Activated CD8-positive, alpha-beta T cell treated with anti-CD3 and anti-CD28 coated beads, Interleukin-2, amount 10 ng/mL, durations not matched to agents 7 days and 5 days (primary cell): ENCODE measurements at regions not wholly inside any gene's neighbourhood (a gene's known extent, or its start where the extent isn't known, plus 50 kb on each side); places are given as distances from the start of the nearest gene placed in this dataset.

Source experiments
- ATAC-seq: fragments of 150-1000 bp; cut with Tn5 transposase; one replicate; pipeline ENCODE4 v1.10.0; 2021; ENCODE audit warnings: moderate library complexity
- CTCF ChIA-PET: fragments of 350-600 bp; sonication (Branson Sonifier 250); formaldehyde crosslinking; loops from one replicate; lab custom pipeline; 2021; ENCODE audit warnings: antibody characterized with exemption; lab: Charles Lee
- POLR2A ChIA-PET: fragments of 350-600 bp; sonication (Branson Sonifier 250); formaldehyde crosslinking; loops from one replicate; lab custom pipeline; 2021; ENCODE audit warnings: antibody characterized with exemption; lab: Charles Lee
- DNase-seq: peaks from one replicate; pipeline ENCODE4 v3.0.0-alpha.2; 2020
- H3K27ac Mint-ChIP-seq: one replicate; pipeline ENCODE4 v1.8.0; 2021; ENCODE audit warnings: mild to moderate bottlenecking, mixed read lengths
- H3K27me3 Mint-ChIP-seq: one replicate; pipeline ENCODE4 v1.8.0; 2021; ENCODE audit warnings: low read depth, mixed read lengths
- H3K36me3 Mint-ChIP-seq: one replicate; pipeline ENCODE4 v1.8.0; 2021; ENCODE audit warnings: low read depth, mixed read lengths
- H3K4me1 Mint-ChIP-seq: one replicate; pipeline ENCODE4 v1.8.0; 2021; ENCODE audit warnings: low read depth, mixed read lengths
- H3K4me3 Mint-ChIP-seq: one replicate; pipeline ENCODE4 v1.8.0; 2021; ENCODE audit warnings: mild to moderate bottlenecking, mixed read lengths
- H3K9me3 Mint-ChIP-seq: one replicate; pipeline ENCODE4 v1.8.0; 2022; ENCODE audit warnings: mixed read lengths; ENCODE audit not compliant: insufficient read depth

- DNase-seq = no peak
- CTCF ChIA-PET = no interaction called here
- H3K27ac Mint-ChIP-seq = no peak overlapping the region
- no peaks in the 10 kb centered on the region for H3K36me3 Mint-ChIP-seq
- ATAC-seq = no peak
- H3K9me3 Mint-ChIP-seq = peaks cover 25% of the 10 kb centered on the region
- H3K27me3 Mint-ChIP-seq = no peaks in the 10 kb centered on the region
- POLR2A ChIA-PET = no interaction called here
- no peaks in the 10 kb centered on the region for H3K4me1 Mint-ChIP-seq
- no peak overlapping the region for H3K4me3 Mint-ChIP-seq
These were observed 1702.5 kb upstream of the RAG2 start for GRCh38 chr11:38300570-38300969.

DNA sequence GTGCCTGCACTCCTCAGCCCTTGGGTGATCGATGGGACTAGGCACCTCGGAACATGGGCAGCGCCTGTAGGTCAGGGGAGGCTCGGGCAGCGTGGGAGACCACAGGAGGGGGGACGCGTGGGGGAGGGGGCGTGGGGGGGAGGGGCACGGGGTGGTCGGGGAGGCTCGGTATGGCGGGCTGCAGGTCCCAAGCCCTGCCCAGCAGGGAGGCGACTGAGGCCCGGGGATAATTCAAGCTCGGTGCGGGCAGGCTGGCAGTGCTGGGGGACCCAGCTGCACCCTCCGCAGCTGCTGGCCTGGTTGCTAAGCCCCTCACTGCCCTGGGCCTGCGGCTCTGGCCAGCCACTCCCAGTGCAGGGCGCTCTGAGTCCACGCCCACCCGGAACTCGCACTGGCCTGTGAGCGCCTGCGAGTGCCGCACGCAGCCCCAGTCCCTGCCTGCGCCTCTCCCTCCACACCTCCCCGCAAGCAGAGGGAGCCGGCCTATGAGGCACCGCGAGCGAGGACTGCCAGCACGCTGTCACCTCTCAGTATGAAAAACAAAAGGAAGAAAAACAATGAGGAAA lies 1698.3 kb upstream of the RAG2 start:
- Mint-ChIP-seq H3K36me3 (no peaks in the 10 kb centered on the region), H3K4me3 (no peak overlapping the region), H3K9me3 (peaks cover 19% of the 10 kb centered on the region), H3K4me1 (no peaks in the 10 kb centered on the region), H3K27ac (no peak overlapping the region), H3K27me3 (no peaks in the 10 kb centered on the region)
- ChIA-PET POLR2A (no interaction called here), CTCF (no interaction called here)
- DNase-seq (no peak), ATAC-seq (no peak)

GRCh38 chr11:38282718-38283117 lies 1684.7 kb upstream of the RAG2 start:
- CTCF ChIA-PET = no interaction called here
- Mint-ChIP-seq H3K9me3 (peaks cover 24% of the 10 kb centered on the region), H3K4me3 (no peak overlapping the region), H3K36me3 (no peaks in the 10 kb centered on the region), H3K27ac (no peak overlapping the region), H3K4me1 (no peaks in the 10 kb centered on the region), H3K27me3 (no peaks in the 10 kb centered on the region)
- no peak for ATAC-seq
- POLR2A ChIA-PET = no interaction called here
- no peak for DNase-seq

GRCh38 chr11:38278457-38279141 lies 1680.6 kb upstream of the RAG2 start:
- peaks cover 16% of the 10 kb centered on the region for H3K9me3 Mint-ChIP-seq
- H3K27me3 Mint-ChIP-seq = no peaks in the 10 kb centered on the region
- H3K36me3 Mint-ChIP-seq = no peaks in the 10 kb centered on the region
- CTCF ChIA-PET = no interaction called here
- ATAC-seq (no peak), DNase-seq (no peak)
- H3K4me3 Mint-ChIP-seq = no peak overlapping the region
- POLR2A ChIA-PET = no interaction called here
- H3K4me1 Mint-ChIP-seq = no peaks in the 10 kb centered on the region
- H3K27ac Mint-ChIP-seq = no peak overlapping the region

DNA sequence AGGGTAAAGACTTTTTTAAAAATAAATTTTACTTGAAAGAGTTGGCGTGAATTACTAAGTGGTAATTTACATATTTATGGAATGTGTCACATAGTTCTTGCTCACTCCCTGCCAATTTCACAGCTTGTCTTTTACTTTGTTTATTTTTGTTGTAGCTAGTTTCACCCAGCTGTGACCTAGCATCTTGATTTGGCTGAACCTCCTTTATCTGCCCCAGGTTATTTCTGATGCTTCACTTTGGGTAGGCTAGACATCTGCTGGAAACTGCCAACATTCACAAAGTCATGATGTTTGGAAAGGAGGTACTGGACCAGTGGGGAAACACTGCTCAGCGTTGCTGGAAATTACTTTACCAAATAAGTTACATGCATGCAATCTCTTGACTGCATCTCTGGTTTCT lies 1676.0 kb upstream of the RAG2 start:
- ChIA-PET CTCF (no interaction called here), POLR2A (no interaction called here)
- H3K4me1 Mint-ChIP-seq = no peaks in the 10 kb centered on the region
- ATAC-seq (no peak), DNase-seq (no peak)
- H3K36me3 Mint-ChIP-seq = no peaks in the 10 kb centered on the region
- H3K27me3 Mint-ChIP-seq = no peaks in the 10 kb centered on the region
- H3K27ac Mint-ChIP-seq = no peak overlapping the region
- no peaks in the 10 kb centered on the region for H3K9me3 Mint-ChIP-seq
- H3K4me3 Mint-ChIP-seq = no peak overlapping the region

DNA sequence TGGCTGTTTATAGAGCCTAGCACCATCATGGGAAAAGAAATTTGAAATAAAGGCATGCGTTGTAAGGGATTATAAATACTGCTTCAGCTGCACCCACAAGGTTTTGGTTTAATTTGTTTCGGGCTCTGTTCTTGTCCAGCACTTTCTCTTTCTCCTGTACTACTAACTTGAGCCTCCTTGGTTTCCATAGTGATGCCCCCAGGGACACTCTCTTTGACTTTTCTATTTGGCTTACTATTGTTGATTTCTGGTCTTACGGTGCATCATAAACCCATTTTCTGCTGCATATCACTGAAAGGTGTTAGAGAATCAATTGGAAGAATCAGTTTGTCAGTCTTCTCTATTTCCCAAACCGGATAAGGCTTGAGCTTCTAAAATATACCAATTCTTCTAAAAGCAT lies 1674.3 kb upstream of the RAG2 start:
- CTCF ChIA-PET = no interaction called here
- no peaks in the 10 kb centered on the region for H3K27me3 Mint-ChIP-seq
- no peaks in the 10 kb centered on the region for H3K9me3 Mint-ChIP-seq
- POLR2A ChIA-PET = no interaction called here
- H3K4me3 Mint-ChIP-seq = no peak overlapping the region
- DNase-seq (no peak), ATAC-seq (no peak)
- H3K27ac Mint-ChIP-seq = no peak overlapping the region
- H3K36me3 Mint-ChIP-seq = no peaks in the 10 kb centered on the region
- H3K4me1 Mint-ChIP-seq = no peaks in the 10 kb centered on the region

- no peaks in the 10 kb centered on the region for H3K27me3 Mint-ChIP-seq
- CTCF ChIA-PET = no interaction called here
- H3K27ac Mint-ChIP-seq = no peak overlapping the region
- H3K36me3 Mint-ChIP-seq = no peaks in the 10 kb centered on the region
- H3K9me3 Mint-ChIP-seq = peaks cover 18% of the 10 kb centered on the region
- no peak overlapping the region for H3K4me3 Mint-ChIP-seq
- DNase-seq = no peak
- POLR2A ChIA-PET = no interaction called here
- no peak for ATAC-seq
- no peaks in the 10 kb centered on the region for H3K4me1 Mint-ChIP-seq
These were observed 1668.7 kb upstream of the RAG2 start for GRCh38 chr11:38266691-38267090.

- POLR2A ChIA-PET = no interaction called here
- H3K36me3 Mint-ChIP-seq = no peaks in the 10 kb centered on the region
- CTCF ChIA-PET = no interaction called here
- DNase-seq = no peak
- H3K4me1 Mint-ChIP-seq = no peaks in the 10 kb centered on the region
- no peak overlapping the region for H3K27ac Mint-ChIP-seq
- no peaks in the 10 kb centered on the region for H3K9me3 Mint-ChIP-seq
- ATAC-seq = no peak
- H3K27me3 Mint-ChIP-seq = no peaks in the 10 kb centered on the region
- H3K4me3 Mint-ChIP-seq = no peak overlapping the region
These were observed 1658.4 kb upstream of the RAG2 start for GRCh38 chr11:38256436-38256835.

DNA sequence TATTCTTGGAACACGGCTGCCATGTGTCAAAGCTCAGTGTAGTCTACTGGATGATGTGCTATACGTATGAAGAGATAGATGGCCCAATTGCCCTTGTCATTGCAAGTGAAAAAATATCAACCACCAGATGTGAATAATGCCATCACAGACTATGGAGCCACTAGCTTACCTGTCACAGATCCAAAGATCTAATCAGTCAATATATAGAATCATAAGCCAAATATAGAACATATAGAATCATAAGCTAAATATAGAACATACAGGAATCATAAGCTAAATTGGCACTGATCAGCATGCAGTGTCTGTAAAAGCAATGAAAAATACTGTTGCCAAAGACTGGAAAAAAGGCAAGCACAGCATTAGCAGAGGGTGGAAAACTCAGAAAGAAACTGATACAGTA lies 1656.9 kb upstream of the RAG2 start:
- DNase-seq (no peak), ATAC-seq (no peak)
- no peaks in the 10 kb centered on the region for H3K9me3 Mint-ChIP-seq
- POLR2A ChIA-PET = no interaction called here
- CTCF ChIA-PET = no interaction called here
- no peaks in the 10 kb centered on the region for H3K36me3 Mint-ChIP-seq
- no peaks in the 10 kb centered on the region for H3K27me3 Mint-ChIP-seq
- H3K4me1 Mint-ChIP-seq = no peaks in the 10 kb centered on the region
- H3K27ac Mint-ChIP-seq = no peak overlapping the region
- H3K4me3 Mint-ChIP-seq = no peak overlapping the region

DNA sequence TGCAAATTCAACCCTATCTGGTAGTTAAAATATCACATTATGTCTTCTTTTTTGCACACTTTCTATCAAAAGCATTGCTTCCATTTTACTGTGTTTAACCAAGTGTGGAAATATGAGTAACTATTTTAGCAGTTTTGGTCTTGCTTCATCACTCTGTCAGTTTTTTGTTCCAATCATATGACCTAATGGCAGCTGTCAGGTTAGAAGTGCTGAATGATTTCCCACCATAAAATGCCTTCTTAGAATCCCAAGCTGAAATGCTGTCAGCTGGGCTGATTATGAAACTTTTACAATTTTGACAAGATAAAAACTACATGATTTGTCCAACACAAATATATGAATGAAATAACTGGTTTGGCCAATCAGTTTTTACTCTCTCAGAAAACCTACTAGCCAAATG lies 1654.6 kb upstream of the RAG2 start:
- no peaks in the 10 kb centered on the region for H3K27me3 Mint-ChIP-seq
- no peak overlapping the region for H3K27ac Mint-ChIP-seq
- H3K36me3 Mint-ChIP-seq = no peaks in the 10 kb centered on the region
- CTCF ChIA-PET = no interaction called here
- ATAC-seq = no peak
- peaks cover 8% of the 10 kb centered on the region for H3K9me3 Mint-ChIP-seq
- no peaks in the 10 kb centered on the region for H3K4me1 Mint-ChIP-seq
- DNase-seq = no peak
- POLR2A ChIA-PET = no interaction called here
- no peak overlapping the region for H3K4me3 Mint-ChIP-seq

DNA sequence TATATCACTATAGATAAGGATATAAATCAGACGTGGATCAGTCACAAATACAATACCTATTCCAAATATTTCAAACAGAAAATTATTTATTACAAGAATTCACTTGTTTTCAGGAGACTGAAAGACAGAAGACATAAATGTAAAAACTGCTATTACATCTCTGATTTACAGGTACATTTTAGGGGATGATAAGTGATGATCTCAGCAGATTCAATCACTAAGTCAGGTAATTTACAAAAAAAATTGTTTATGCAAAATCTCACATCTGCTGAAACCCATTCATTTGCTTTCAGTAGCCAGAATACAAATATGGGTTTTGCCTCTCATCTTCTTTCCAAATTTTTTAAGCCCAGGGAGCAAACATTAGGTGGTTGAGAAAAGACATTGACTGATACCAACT lies 1648.4 kb upstream of the RAG2 start:
- ChIA-PET POLR2A (no interaction called here), CTCF (no interaction called here)
- ATAC-seq (no peak), DNase-seq (no peak)
- no peaks in the 10 kb centered on the region for H3K4me1 Mint-ChIP-seq
- peaks cover 11% of the 10 kb centered on the region for H3K9me3 Mint-ChIP-seq
- no peaks in the 10 kb centered on the region for H3K36me3 Mint-ChIP-seq
- no peak overlapping the region for H3K4me3 Mint-ChIP-seq
- no peaks in the 10 kb centered on the region for H3K27me3 Mint-ChIP-seq
- no peak overlapping the region for H3K27ac Mint-ChIP-seq

DNA sequence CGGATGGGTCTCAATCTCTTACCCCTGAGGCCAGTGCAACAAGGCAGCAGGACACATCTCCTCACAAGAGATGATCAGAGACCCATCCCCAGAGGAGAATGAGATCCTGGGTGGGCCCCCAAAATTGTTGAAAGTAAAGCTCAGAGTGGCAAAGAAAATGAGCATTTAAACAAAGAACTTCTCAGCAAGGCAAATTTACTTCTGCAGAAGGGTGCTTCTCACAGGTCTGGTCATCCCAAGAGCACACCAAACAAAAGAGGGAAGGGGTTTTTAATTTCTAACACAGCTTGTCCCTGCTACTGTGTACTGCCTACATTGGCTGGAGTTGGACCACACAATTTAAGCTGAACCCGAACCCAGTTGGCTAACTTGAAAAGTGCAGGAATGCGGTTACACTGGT lies 1628.6 kb upstream of the RAG2 start:
- POLR2A ChIA-PET = no interaction called here
- Mint-ChIP-seq H3K9me3 (peaks cover 9% of the 10 kb centered on the region), H3K4me3 (no peak overlapping the region), H3K4me1 (no peaks in the 10 kb centered on the region), H3K36me3 (no peaks in the 10 kb centered on the region), H3K27me3 (no peaks in the 10 kb centered on the region), H3K27ac (no peak overlapping the region)
- CTCF ChIA-PET = no interaction called here
- no peak for DNase-seq
- ATAC-seq = no peak

GRCh38 chr11:38221295-38221694 lies 1623.3 kb upstream of the RAG2 start:
- no peaks in the 10 kb centered on the region for H3K4me1 Mint-ChIP-seq
- ATAC-seq (no peak), DNase-seq (no peak)
- H3K36me3 Mint-ChIP-seq = no peaks in the 10 kb centered on the region
- H3K27ac Mint-ChIP-seq = no peak overlapping the region
- peaks cover 18% of the 10 kb centered on the region for H3K9me3 Mint-ChIP-seq
- POLR2A ChIA-PET = no interaction called here
- CTCF ChIA-PET = no interaction called here
- H3K4me3 Mint-ChIP-seq = no peak overlapping the region
- no peaks in the 10 kb centered on the region for H3K27me3 Mint-ChIP-seq
